GM23338 (cell line): ENCODE measurements at regions not wholly inside any gene's neighbourhood (a gene's known extent, or its start where the extent isn't known, plus 50 kb on each side); places are given as distances from the start of the nearest gene placed in this dataset.

ENCODE experiments used
- ATAC-seq: fragments of 200-7000 bp; cut with Tn5 transposase; 3 replicates; pipeline ENCODE4 v1.9.1; 2020
- DNase-seq: peaks from one replicate; pipeline ENCODE4 v3.0.0-alpha.2; 2015; ENCODE audit warnings: low spot score
- H2AFZ ChIP-seq: fragments of 200-600 bp; sonication (generic); 2 replicates; pipeline ENCODE4 v1.8.0; 2016; ENCODE audit warnings: antibody characterized with exemption, mild to moderate bottlenecking, moderate library complexity
- H3F3A ChIP-seq: fragments of 200-600 bp; sonication (generic); replicated peaks from 2 replicates; pipeline ENCODE4 v1.8.0; 2017; ENCODE audit warnings: antibody characterized with exemption, mixed run types, low read depth
- H3K27ac ChIP-seq: fragments of 200-600 bp; sonication (generic); 2 replicates; pipeline ENCODE4 v1.6.1; 2016; ENCODE audit warnings: low read depth
- H3K27me3 ChIP-seq: fragments of 200-600 bp; sonication (generic); 2 replicates; pipeline ENCODE4 v1.8.0; 2016; ENCODE audit warnings: mild to moderate bottlenecking, mixed run types, moderate library complexity; ENCODE audit not compliant: insufficient read depth
- H3K36me3 ChIP-seq: fragments of 200-600 bp; sonication (generic); 2 replicates; pipeline ENCODE4 v1.8.0; 2016; ENCODE audit warnings: mild to moderate bottlenecking; ENCODE audit not compliant: insufficient read depth
- H3K4me1 ChIP-seq: fragments of 200-600 bp; sonication (generic); 2 replicates; pipeline ENCODE4 v1.8.0; 2016; ENCODE audit warnings: mild to moderate bottlenecking, moderate library complexity; ENCODE audit not compliant: insufficient read depth
- H3K4me2 ChIP-seq: fragments of 200-600 bp; sonication (generic); 2 replicates; pipeline ENCODE4 v1.7.1; 2017; ENCODE audit warnings: mixed run types
- H3K4me3 ChIP-seq: fragments of 200-600 bp; sonication (generic); 2 replicates; pipeline ENCODE4 v1.6.1; 2016; ENCODE audit warnings: mixed run types
- H3K79me2 ChIP-seq: fragments of 200-600 bp; sonication (generic); replicated peaks from 2 replicates; pipeline ENCODE4 v1.8.0; 2017; ENCODE audit warnings: mild to moderate bottlenecking; ENCODE audit not compliant: insufficient read depth
- H3K9me2 ChIP-seq: fragments of 200-600 bp; sonication (generic); 2 replicates; pipeline ENCODE4 v1.8.0; 2017; ENCODE audit not compliant: insufficient read depth
- H4K20me1 ChIP-seq: fragments of 200-600 bp; sonication (generic); replicated peaks from 2 replicates; pipeline ENCODE4 v1.8.0; 2017; ENCODE audit warnings: mild to moderate bottlenecking; ENCODE audit not compliant: insufficient read depth
- H3K27ac Mint-ChIP-seq: 2 replicates; pipeline ENCODE4 v1.8.0; 2020; ENCODE audit warnings: inconsistent platforms, mild to moderate bottlenecking, moderate library complexity, mixed read lengths
- H3K27me3 Mint-ChIP-seq: 3 replicates; pipeline ENCODE4 v1.8.0; 2022; ENCODE audit warnings: low read depth, mild to moderate bottlenecking, moderate library complexity, mixed read lengths, inconsistent platforms; ENCODE audit not compliant: insufficient read depth, poor library complexity
- H3K36me3 Mint-ChIP-seq: 3 replicates; pipeline ENCODE4 v1.8.0; 2021; ENCODE audit warnings: low read depth, mild to moderate bottlenecking, inconsistent platforms, moderate library complexity, mixed read lengths
- H3K4me1 Mint-ChIP-seq: 3 replicates; pipeline ENCODE4 v1.8.0; 2020; ENCODE audit warnings: mild to moderate bottlenecking, inconsistent platforms, mixed read lengths
- H3K4me3 Mint-ChIP-seq: 3 replicates; pipeline ENCODE4 v1.8.0; 2021; ENCODE audit warnings: moderate library complexity, mild to moderate bottlenecking, inconsistent platforms, mixed read lengths
- H3K9me3 Mint-ChIP-seq: 3 replicates; pipeline ENCODE4 v1.8.0; 2020; ENCODE audit warnings: moderate library complexity, mild to moderate bottlenecking, inconsistent platforms, mixed read lengths
- CREB1 ChIP-seq: fragments of 250-450 bp; sonication (Bioruptor Pico); IDR thresholded peaks from 2 replicates; pipeline ENCODE4 v1.5.0; 2020; ENCODE audit warnings: low read depth, mild to moderate bottlenecking, moderate library complexity
- EZH2 ChIP-seq: fragments of 200-600 bp; sonication (generic); IDR thresholded peaks from one replicate; pipeline ENCODE4 v1.8.0; 2017; ENCODE audit warnings: antibody characterized with exemption, mild to moderate bottlenecking, low read depth; ENCODE audit not compliant: unreplicated experiment
- EZH2phosphoT487 ChIP-seq: fragments of 200-600 bp; sonication (generic); IDR thresholded peaks from one replicate; pipeline ENCODE4 v1.8.1; 2018; ENCODE audit warnings: antibody characterized with exemption; ENCODE audit not compliant: unreplicated experiment
- NANOG ChIP-seq: IDR thresholded peaks from 2 replicates; pipeline ENCODE4 v1.6.1; 2016; ENCODE audit warnings: antibody characterized with exemption, borderline replicate concordance
- POLR2AphosphoS5 ChIP-seq: IDR thresholded peaks from 2 replicates; pipeline ENCODE4 v1.6.1; 2016; ENCODE audit warnings: antibody characterized with exemption, low read depth
- STAT1 ChIP-seq: IDR thresholded peaks from one replicate; pipeline ENCODE4 v1.6.1; 2016; ENCODE audit warnings: antibody characterized with exemption; ENCODE audit not compliant: unreplicated experiment
- ZNF114 ChIP-seq: fragments of 250-450 bp; sonication (Bioruptor Pico); IDR thresholded peaks from 2 replicates; pipeline ENCODE4 v1.5.0; 2020; ENCODE audit warnings: mild to moderate bottlenecking, moderate library complexity
- ZNF331 ChIP-seq: fragments of 250-450 bp; sonication (Bioruptor Pico); IDR thresholded peaks from 2 replicates; pipeline ENCODE4 v1.5.0; 2020; ENCODE audit warnings: low read depth, mild to moderate bottlenecking, moderate library complexity
- ZNF462 ChIP-seq: fragments of 250-450 bp; sonication (Bioruptor Pico); IDR thresholded peaks from 2 replicates; pipeline ENCODE4 v1.5.0; 2020; ENCODE audit warnings: mild to moderate bottlenecking, moderate library complexity
- TF ChIP-seq, protein P1 (sequence below), 2 experiments: fragments of 200-600 bp in 1 of 2; sonication (generic) in 1 of 2; conservative IDR thresholded peaks; 2 replicates each; pipeline versions ENCODE4 v1.5.1 to v1.6.1; 2016 to 2017; ENCODE audit warnings: antibody characterized with exemption in 2 of 2, low read depth in 2 of 2, mild to moderate bottlenecking in 2 of 2, moderate library complexity in 1 of 2
- TF ChIP-seq, protein P2 (sequence below): IDR thresholded peaks from one replicate; pipeline ENCODE4 v1.6.1; 2018; ENCODE audit warnings: antibody characterized with exemption; ENCODE audit not compliant: unreplicated experiment
- TF ChIP-seq, protein P3 (sequence below): IDR thresholded peaks from 2 replicates; pipeline ENCODE4 v1.6.1; 2016; ENCODE audit warnings: antibody characterized with exemption

DNA sequence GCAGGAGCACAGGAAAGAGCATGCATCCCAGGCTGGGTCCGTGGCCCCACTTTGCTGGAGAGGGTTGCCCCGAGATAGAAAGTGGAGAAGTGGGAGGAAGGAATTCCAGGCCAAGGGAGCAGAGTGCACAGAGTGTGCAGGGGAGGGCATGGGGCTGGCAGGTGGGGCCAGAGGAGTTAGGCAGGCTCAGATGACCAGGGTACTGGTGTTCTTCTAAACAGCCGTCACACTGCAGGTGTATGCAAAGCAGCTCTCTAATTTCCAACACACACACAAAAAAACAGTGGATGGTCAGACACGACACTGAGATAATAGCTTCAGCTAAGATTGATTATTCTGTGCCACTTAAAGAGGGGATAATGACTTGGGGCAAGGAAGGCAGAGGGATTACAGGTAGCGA is 212.2 kb downstream of the MTRR start:
- TF ChIP-seq ZNF462 (no peak), POLR2AphosphoS5 (no peak), STAT1 (no peak), ZNF331 (CRISPR knock-in tag) (no peak), CREB1 (CRISPR knock-in tag) (no peak), NANOG (no peak), EZH2phosphoT487 (no peak), EZH2 (no peak), ZNF114 (no peak)
- TF ChIP-seq, protein P1, sequence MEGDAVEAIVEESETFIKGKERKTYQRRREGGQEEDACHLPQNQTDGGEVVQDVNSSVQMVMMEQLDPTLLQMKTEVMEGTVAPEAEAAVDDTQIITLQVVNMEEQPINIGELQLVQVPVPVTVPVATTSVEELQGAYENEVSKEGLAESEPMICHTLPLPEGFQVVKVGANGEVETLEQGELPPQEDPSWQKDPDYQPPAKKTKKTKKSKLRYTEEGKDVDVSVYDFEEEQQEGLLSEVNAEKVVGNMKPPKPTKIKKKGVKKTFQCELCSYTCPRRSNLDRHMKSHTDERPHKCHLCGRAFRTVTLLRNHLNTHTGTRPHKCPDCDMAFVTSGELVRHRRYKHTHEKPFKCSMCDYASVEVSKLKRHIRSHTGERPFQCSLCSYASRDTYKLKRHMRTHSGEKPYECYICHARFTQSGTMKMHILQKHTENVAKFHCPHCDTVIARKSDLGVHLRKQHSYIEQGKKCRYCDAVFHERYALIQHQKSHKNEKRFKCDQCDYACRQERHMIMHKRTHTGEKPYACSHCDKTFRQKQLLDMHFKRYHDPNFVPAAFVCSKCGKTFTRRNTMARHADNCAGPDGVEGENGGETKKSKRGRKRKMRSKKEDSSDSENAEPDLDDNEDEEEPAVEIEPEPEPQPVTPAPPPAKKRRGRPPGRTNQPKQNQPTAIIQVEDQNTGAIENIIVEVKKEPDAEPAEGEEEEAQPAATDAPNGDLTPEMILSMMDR (conservative IDR thresholded peaks at IDR 0.05; ENCODE audit: low read depth in 2 of 2), result no peak
- TF ChIP-seq, protein P2, sequence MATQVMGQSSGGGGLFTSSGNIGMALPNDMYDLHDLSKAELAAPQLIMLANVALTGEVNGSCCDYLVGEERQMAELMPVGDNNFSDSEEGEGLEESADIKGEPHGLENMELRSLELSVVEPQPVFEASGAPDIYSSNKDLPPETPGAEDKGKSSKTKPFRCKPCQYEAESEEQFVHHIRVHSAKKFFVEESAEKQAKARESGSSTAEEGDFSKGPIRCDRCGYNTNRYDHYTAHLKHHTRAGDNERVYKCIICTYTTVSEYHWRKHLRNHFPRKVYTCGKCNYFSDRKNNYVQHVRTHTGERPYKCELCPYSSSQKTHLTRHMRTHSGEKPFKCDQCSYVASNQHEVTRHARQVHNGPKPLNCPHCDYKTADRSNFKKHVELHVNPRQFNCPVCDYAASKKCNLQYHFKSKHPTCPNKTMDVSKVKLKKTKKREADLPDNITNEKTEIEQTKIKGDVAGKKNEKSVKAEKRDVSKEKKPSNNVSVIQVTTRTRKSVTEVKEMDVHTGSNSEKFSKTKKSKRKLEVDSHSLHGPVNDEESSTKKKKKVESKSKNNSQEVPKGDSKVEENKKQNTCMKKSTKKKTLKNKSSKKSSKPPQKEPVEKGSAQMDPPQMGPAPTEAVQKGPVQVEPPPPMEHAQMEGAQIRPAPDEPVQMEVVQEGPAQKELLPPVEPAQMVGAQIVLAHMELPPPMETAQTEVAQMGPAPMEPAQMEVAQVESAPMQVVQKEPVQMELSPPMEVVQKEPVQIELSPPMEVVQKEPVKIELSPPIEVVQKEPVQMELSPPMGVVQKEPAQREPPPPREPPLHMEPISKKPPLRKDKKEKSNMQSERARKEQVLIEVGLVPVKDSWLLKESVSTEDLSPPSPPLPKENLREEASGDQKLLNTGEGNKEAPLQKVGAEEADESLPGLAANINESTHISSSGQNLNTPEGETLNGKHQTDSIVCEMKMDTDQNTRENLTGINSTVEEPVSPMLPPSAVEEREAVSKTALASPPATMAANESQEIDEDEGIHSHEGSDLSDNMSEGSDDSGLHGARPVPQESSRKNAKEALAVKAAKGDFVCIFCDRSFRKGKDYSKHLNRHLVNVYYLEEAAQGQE, result no peak
- TF ChIP-seq, protein P3, sequence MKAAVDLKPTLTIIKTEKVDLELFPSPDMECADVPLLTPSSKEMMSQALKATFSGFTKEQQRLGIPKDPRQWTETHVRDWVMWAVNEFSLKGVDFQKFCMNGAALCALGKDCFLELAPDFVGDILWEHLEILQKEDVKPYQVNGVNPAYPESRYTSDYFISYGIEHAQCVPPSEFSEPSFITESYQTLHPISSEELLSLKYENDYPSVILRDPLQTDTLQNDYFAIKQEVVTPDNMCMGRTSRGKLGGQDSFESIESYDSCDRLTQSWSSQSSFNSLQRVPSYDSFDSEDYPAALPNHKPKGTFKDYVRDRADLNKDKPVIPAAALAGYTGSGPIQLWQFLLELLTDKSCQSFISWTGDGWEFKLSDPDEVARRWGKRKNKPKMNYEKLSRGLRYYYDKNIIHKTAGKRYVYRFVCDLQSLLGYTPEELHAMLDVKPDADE, result no peak

More for the DNA sequence above, 212.2 kb downstream of the MTRR start:
- H3K9me3 Mint-ChIP-seq, result no peaks in the 10 kb centered on the region; the same call in 1 of the 3 replicates
- Histone ChIP-seq H3K9me2 (no peaks in the 10 kb centered on the region), H3K79me2 (no peaks in the 10 kb centered on the region), H3K4me3 (no peak overlapping the region), H3F3A (no peaks in the 10 kb centered on the region), H3K4me2 (no peak overlapping the region), H4K20me1 (no peaks in the 10 kb centered on the region), H3K27ac (no peak overlapping the region), H3K4me1 (no peaks in the 10 kb centered on the region), H3K36me3 (no peaks in the 10 kb centered on the region), H2AFZ (no peak overlapping the region), H3K27me3 (no peaks in the 10 kb centered on the region)
- H3K4me3 Mint-ChIP-seq, result no peak overlapping the region
- no peak for DNase-seq
- no peak for ATAC-seq
- H3K4me1 Mint-ChIP-seq, result no peaks in the 10 kb centered on the region
- peaks cover 2% of the 10 kb centered on the region for H3K27me3 Mint-ChIP-seq
- H3K27ac Mint-ChIP-seq, result no peak overlapping the region
- H3K36me3 Mint-ChIP-seq, result no peaks in the 10 kb centered on the region
